ENCODE measurements at regions not wholly inside any gene's neighbourhood (a gene's known extent, or its start where the extent isn't known, plus 50 kb on each side); places are given as distances from the start of the nearest gene placed in this dataset.
"Not testable (repeated sequence)": the region's sequence is repeated elsewhere in the genome, so short reads cannot be mapped to it uniquely, and the experiment has no call there.

DNA sequence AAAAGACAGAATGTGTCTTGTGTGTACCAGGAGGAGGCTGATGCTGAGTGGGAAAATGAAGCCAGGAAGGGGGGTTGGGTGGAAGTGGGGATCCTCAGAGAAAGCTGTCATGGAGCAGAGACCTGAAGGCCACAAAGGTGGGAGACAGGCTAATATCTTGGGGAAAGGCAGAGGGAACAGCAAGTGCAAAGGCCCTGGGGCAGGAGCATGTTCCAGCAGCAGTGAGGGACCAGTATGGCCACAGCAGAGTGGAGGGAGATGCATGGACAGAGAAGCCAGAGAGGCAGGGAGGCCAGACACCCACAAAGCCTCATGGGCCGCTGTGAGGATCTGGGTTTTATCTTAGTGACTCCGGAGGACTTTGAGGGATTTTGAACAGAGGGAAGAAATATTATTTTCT lies 254.2 kb upstream of the SULF2 start:
- H3K27me3 ChIP-seq (ENCODE audit: insufficient read depth, low read length) = no peaks in the 10 kb centered on the region
- no peak for DNase-seq
- no peak overlapping the region for H3K18ac ChIP-seq (ENCODE audit: low read length)
- no peak overlapping the region for H3K4me2 ChIP-seq (ENCODE audit: low read length)
- no peak overlapping the region for H4K91ac ChIP-seq (ENCODE audit: low read depth, low read length)
- no CpG with 5 or more reads among the region's 2 CpGs for WGBS (ENCODE audit: extremely low coverage, insufficient coverage, insufficient read length)
- no peak overlapping the region for H4K12ac ChIP-seq (ENCODE audit: low read depth, low read length)
- no peak overlapping the region for H4K8ac ChIP-seq (ENCODE audit: low read depth, low read length)
- H2BK5ac ChIP-seq (ENCODE audit: low read depth, low read length, poor library complexity) = no peak overlapping the region
- no peak overlapping the region for H3K4ac ChIP-seq (ENCODE audit: low read depth, low read length)
- no peaks in the 10 kb centered on the region for H3K79me2 ChIP-seq (ENCODE audit: control insufficient read depth, insufficient read depth, low read length, poor library complexity)
- no peak overlapping the region for H2AFZ ChIP-seq (ENCODE audit: insufficient read depth, low read length, poor library complexity)
- H3K9me3 ChIP-seq (ENCODE audit: insufficient read depth, low read depth, low read length) = peaks cover 2% of the 10 kb centered on the region
- no peak overlapping the region for H3K23ac ChIP-seq (ENCODE audit: low read length)
- no peak overlapping the region for H2AK5ac ChIP-seq (ENCODE audit: low read length)
- H2BK12ac ChIP-seq (ENCODE audit: low read length) = no peak overlapping the region
- peaks cover 0 to 3% of the 10 kb centered on the region in 2 experiments for H3K4me1 ChIP-seq (ENCODE audit: control insufficient read depth in 1 of 2, insufficient read depth in 2 of 2, low read length in 2 of 2)
- no peak overlapping the region for H3K14ac ChIP-seq (ENCODE audit: low read length)
- H3K9ac ChIP-seq (ENCODE audit: low read length) = no peak overlapping the region
- no peak overlapping the region for H3K4me3 ChIP-seq (ENCODE audit: low read depth, low read length)
- H3K79me1 ChIP-seq (ENCODE audit: low read length) = no peaks in the 10 kb centered on the region
- no peaks in the 10 kb centered on the region for H3K36me3 ChIP-seq (ENCODE audit: control insufficient read depth in 1 of 2, insufficient read depth in 2 of 2, low read length in 2 of 2)
- H3K27ac ChIP-seq (ENCODE audit: low read depth, low read length) = no peak overlapping the region
- H2BK120ac ChIP-seq (ENCODE audit: insufficient read depth, low read length, poor library complexity) = no peak overlapping the region

DNA sequence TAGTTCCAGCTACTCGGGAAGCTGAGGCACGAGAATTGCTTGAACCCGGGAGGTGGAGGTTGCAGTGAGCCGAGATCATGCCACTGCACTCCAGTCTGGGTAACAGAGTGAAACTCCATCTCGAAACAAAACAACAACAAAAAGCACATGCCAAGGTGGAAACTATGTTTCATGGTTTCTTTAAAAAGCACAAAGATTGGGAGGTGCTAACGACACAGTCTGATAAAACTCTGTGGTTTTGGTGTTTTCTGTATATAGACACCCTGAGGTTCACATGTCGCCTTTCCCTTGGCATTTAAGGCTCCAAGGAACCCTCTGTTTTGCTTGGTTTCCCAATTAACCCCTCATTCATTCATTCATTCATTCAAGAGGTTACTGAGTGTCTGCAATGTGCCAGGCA lies 253.4 kb upstream of the SULF2 start:
- no peak overlapping the region for H2BK120ac ChIP-seq (ENCODE audit: insufficient read depth, low read length, poor library complexity)
- H2BK5ac ChIP-seq (ENCODE audit: low read depth, low read length, poor library complexity) = no peak overlapping the region
- peaks cover 2% of the 10 kb centered on the region for H3K9me3 ChIP-seq (ENCODE audit: insufficient read depth, low read depth, low read length)
- H3K27ac ChIP-seq (ENCODE audit: low read depth, low read length) = no peak overlapping the region
- H3K4me1 ChIP-seq (ENCODE audit: control insufficient read depth in 1 of 2, insufficient read depth in 2 of 2, low read length in 2 of 2) = peaks cover 0 to 3% of the 10 kb centered on the region in 2 experiments
- no peak for DNase-seq
- H2AK5ac ChIP-seq (ENCODE audit: low read length) = no peak overlapping the region
- no peak overlapping the region for H2AFZ ChIP-seq (ENCODE audit: insufficient read depth, low read length, poor library complexity)
- no peak overlapping the region for H3K14ac ChIP-seq (ENCODE audit: low read length)
- no peak overlapping the region for H4K12ac ChIP-seq (ENCODE audit: low read depth, low read length)
- no peak overlapping the region for H3K4ac ChIP-seq (ENCODE audit: low read depth, low read length)
- no peak overlapping the region for H2BK12ac ChIP-seq (ENCODE audit: low read length)
- H3K79me1 ChIP-seq (ENCODE audit: low read length) = no peaks in the 10 kb centered on the region
- no peak overlapping the region for H4K91ac ChIP-seq (ENCODE audit: low read depth, low read length)
- no peak overlapping the region for H3K4me3 ChIP-seq (ENCODE audit: low read depth, low read length)
- H3K18ac ChIP-seq (ENCODE audit: low read length) = no peak overlapping the region
- H3K4me2 ChIP-seq (ENCODE audit: low read length) = no peak overlapping the region
- no CpG with 5 or more reads among the region's 7 CpGs for WGBS (ENCODE audit: extremely low coverage, insufficient coverage, insufficient read length)
- H3K79me2 ChIP-seq (ENCODE audit: control insufficient read depth, insufficient read depth, low read length, poor library complexity) = no peaks in the 10 kb centered on the region
- no peak overlapping the region for H3K9ac ChIP-seq (ENCODE audit: low read length)
- H3K36me3 ChIP-seq (ENCODE audit: control insufficient read depth in 1 of 2, insufficient read depth in 2 of 2, low read length in 2 of 2) = no peaks in the 10 kb centered on the region
- no peak overlapping the region for H4K8ac ChIP-seq (ENCODE audit: low read depth, low read length)
- no peaks in the 10 kb centered on the region for H3K27me3 ChIP-seq (ENCODE audit: insufficient read depth, low read length)
- H3K23ac ChIP-seq (ENCODE audit: low read length) = no peak overlapping the region

GRCh38 chr20:48037798-48038197 lies 252.5 kb upstream of the SULF2 start:
- not testable (repeated sequence) for H3K9me3 ChIP-seq (ENCODE audit: insufficient read depth, low read depth, low read length); H3K36me3 ChIP-seq (ENCODE audit: control insufficient read depth in 1 of 2, insufficient read depth in 2 of 2, low read length in 2 of 2); H3K4me3 ChIP-seq (ENCODE audit: low read depth, low read length); H3K27ac ChIP-seq (ENCODE audit: low read depth, low read length); H3K18ac ChIP-seq (ENCODE audit: low read length); H3K79me2 ChIP-seq (ENCODE audit: control insufficient read depth, insufficient read depth, low read length, poor library complexity); H2BK120ac ChIP-seq (ENCODE audit: insufficient read depth, low read length, poor library complexity); H2BK5ac ChIP-seq (ENCODE audit: low read depth, low read length, poor library complexity); H2AFZ ChIP-seq (ENCODE audit: insufficient read depth, low read length, poor library complexity); H4K91ac ChIP-seq (ENCODE audit: low read depth, low read length); H3K23ac ChIP-seq (ENCODE audit: low read length); H4K12ac ChIP-seq (ENCODE audit: low read depth, low read length); H3K4me2 ChIP-seq (ENCODE audit: low read length); H3K14ac ChIP-seq (ENCODE audit: low read length); H3K27me3 ChIP-seq (ENCODE audit: insufficient read depth, low read length); H2AK5ac ChIP-seq (ENCODE audit: low read length); H3K79me1 ChIP-seq (ENCODE audit: low read length); DNase-seq; H3K4me1 ChIP-seq (ENCODE audit: control insufficient read depth in 1 of 2, insufficient read depth in 2 of 2, low read length in 2 of 2); H3K4ac ChIP-seq (ENCODE audit: low read depth, low read length); H3K9ac ChIP-seq (ENCODE audit: low read length); H4K8ac ChIP-seq (ENCODE audit: low read depth, low read length); H2BK12ac ChIP-seq (ENCODE audit: low read length)
- WGBS (ENCODE audit: extremely low coverage, insufficient coverage, insufficient read length) = no CpG with 5 or more reads among the region's 7 CpGs

- Histone ChIP-seq H2AK5ac (ENCODE audit: low read length) (no peak overlapping the region), H3K4me3 (ENCODE audit: low read depth, low read length) (no peak overlapping the region), H3K27ac (ENCODE audit: low read depth, low read length) (no peak overlapping the region), H4K12ac (ENCODE audit: low read depth, low read length) (no peak overlapping the region), H3K79me1 (ENCODE audit: low read length) (no peaks in the 10 kb centered on the region), H4K91ac (ENCODE audit: low read depth, low read length) (no peak overlapping the region), H2AFZ (ENCODE audit: insufficient read depth, low read length, poor library complexity) (no peak overlapping the region), H3K36me3 (ENCODE audit: control insufficient read depth in 1 of 2, insufficient read depth in 2 of 2, low read length in 2 of 2) (no peaks in the 10 kb centered on the region), H3K79me2 (ENCODE audit: control insufficient read depth, insufficient read depth, low read length, poor library complexity) (no peaks in the 10 kb centered on the region), H3K4me1 (ENCODE audit: control insufficient read depth in 1 of 2, insufficient read depth in 2 of 2, low read length in 2 of 2) (no peaks in the 10 kb centered on the region), H3K14ac (ENCODE audit: low read length) (no peak overlapping the region), H3K9ac (ENCODE audit: low read length) (no peak overlapping the region), H2BK120ac (ENCODE audit: insufficient read depth, low read length, poor library complexity) (no peak overlapping the region), H3K4ac (ENCODE audit: low read depth, low read length) (no peak overlapping the region), H2BK12ac (ENCODE audit: low read length) (no peak overlapping the region), H4K8ac (ENCODE audit: low read depth, low read length) (no peak overlapping the region), H3K27me3 (ENCODE audit: insufficient read depth, low read length) (no peaks in the 10 kb centered on the region), H3K4me2 (ENCODE audit: low read length) (no peak overlapping the region), H2BK5ac (ENCODE audit: low read depth, low read length, poor library complexity) (no peak overlapping the region), H3K18ac (ENCODE audit: low read length) (no peak overlapping the region), H3K23ac (ENCODE audit: low read length) (no peak overlapping the region), H3K9me3 (ENCODE audit: insufficient read depth, low read depth, low read length) (peaks cover 2% of the 10 kb centered on the region)
- no CpG with 5 or more reads among the region's 4 CpGs for WGBS (ENCODE audit: extremely low coverage, insufficient coverage, insufficient read length)
- no peak for DNase-seq
Measured at GRCh38 chr20:48035961-48036731, 250.9 kb upstream of the SULF2 start.
